ENCODE measurements at regions not wholly inside any gene's neighbourhood (a gene's known extent, or its start where the extent isn't known, plus 50 kb on each side); places are given as distances from the start of the nearest gene placed in this dataset.

DNA sequence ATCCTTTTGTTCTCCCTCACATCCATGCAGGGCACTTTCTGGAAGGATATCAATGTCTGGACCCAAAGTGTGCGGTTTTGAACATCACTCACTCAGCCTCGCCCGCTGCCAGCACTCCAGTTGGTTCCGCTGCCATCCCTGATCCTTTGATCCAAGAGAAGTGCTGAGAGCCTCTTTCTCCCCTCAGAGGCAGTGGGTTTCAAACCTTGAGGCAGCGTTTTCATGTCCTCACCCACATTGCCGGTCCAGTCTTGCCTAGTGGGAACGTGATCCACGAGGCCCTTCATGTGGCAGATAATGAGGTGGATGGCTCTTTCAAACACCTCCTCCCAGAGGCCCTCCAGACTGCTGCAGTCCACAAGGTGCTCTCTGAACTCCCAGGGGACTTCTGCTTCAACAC is 122.2 kb downstream of the ACTL8 start:
- no peak for DNase-seq

DNA sequence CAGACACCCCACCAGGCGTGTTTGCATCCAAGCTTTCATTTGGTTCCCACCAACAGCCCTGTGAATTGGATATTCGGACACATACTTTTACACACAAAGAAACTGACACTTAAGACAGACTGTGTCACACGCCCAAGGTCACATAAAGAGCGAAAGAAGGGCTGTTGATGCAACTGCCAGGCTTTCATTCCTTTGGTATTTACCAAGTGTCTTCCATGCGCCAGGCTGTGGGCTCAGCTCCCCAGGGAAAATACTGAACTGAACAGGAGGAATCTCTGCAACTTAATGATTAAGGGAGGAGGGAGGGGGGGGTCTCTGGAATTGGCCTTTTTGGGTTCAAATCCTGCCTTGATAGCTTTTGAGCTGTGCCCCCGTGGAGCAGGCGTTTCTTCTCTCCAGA is 122.8 kb downstream of the ACTL8 start:
- no peak for DNase-seq

DNA sequence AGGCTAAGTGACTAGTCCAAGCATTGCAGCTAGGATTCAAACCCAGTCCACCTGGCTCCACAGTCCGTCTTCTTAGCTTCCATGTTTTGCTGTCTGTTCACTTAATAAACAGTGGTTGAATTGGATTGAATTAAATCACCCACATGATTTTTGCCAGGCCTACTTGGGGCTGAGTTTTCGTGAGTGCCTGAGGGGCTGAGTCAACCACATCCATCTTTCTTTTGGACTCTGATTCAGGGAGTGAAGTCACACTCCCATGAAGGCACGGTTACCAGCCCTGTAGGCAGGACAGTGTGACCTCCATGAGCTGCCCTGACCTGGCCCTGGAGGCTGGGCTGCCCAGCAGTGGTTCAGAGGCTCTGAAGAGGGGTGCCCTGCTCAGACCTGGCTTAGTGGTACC is 123.7 kb downstream of the ACTL8 start:
- DNase-seq: no peak

DNA sequence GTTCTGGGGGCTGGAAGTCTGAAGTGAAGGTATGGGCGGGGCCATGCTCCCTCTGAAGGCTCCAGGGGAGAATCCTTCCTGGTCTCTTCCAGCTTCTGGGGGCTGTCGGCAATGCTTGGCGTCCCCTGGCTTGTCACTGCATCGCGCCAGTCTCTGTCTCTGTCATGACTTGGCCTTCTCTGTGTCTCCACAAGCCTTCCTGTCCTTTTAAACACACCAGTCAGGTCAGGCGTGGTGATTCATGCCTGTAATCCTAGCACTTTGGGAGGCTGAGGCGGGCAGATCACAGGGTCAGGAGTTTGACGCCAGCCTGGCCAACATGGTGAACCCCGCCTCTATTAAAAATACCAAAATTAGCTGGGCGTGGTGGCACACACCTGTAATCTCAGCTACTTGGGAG is 125.3 kb downstream of the ACTL8 start:
- no peak for DNase-seq

DNA sequence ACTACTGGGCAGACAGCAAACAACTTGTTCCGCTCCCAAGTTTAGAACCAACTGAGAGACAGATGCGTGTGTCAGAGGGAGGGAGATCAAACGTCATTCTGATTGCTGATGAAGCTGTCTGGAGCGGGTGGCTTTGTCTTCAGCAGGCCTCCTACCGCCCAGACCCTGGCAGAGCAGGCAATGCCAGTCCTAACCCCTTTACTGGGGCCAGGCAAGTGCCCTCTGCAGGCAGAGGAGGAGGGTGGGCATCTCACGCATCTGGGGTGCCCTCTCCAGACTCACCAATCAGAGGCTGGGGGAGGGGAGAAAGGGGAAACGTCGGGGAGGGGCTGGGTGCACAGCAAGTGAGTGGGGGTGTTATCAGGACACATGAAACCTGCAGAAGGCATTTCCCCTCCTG is 126.6 kb downstream of the ACTL8 start:
- no peak for DNase-seq

DNA sequence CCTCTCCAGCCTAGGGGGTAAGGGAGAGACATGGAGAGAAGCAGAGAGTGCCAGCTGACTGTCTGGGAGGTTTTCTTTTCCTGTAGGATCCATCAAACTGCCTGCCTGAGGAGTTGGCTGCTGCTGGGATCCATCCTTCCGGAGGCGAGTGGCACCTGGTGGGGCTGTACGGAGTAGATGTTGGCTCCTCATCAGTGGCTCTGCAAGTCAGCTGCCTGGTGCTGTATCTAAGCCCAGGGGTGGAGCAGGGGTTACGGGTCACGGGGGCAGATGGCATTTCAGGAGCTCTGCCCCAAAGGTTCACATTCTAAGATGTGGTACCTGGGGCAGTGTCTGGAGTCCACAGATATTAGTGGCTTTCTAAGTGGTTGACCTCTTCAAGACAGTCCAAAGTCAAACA is 128.0 kb downstream of the ACTL8 start:
- no peak for DNase-seq

DNA sequence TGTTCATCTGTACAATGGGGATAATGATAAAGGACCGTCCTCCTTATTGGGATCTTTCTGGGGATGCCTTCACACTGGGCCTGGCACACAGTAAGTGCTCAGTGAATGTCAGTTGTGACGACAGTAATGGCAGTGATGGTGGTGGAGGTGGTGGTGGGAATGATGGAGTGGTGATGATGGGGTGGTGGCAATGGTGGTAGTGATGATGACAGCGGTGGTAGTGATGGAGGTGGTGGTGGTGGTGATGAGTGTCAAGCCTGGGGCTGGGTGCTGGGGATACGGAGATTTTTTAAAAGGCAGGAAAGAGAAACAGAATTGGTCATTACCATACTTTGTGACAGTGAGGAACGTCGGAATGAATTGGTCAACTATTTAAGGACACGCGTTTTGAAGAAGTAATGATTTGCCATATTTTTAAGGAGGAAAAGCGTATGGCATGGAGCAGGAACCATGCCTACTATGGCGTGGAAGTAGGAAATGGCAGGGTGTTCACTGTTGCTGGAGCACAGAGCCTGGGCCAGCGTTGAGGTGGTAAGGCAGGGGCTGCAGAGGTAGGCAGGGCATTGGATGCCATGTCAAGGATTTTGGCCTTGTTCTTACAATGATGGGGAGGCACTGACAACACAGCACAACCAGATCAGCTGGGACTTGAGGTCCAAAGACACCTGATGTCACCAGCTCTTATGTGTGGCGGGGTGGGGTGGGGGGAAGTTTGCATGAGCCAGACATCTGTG is 128.7 kb downstream of the ACTL8 start:
- no peak for DNase-seq

DNA sequence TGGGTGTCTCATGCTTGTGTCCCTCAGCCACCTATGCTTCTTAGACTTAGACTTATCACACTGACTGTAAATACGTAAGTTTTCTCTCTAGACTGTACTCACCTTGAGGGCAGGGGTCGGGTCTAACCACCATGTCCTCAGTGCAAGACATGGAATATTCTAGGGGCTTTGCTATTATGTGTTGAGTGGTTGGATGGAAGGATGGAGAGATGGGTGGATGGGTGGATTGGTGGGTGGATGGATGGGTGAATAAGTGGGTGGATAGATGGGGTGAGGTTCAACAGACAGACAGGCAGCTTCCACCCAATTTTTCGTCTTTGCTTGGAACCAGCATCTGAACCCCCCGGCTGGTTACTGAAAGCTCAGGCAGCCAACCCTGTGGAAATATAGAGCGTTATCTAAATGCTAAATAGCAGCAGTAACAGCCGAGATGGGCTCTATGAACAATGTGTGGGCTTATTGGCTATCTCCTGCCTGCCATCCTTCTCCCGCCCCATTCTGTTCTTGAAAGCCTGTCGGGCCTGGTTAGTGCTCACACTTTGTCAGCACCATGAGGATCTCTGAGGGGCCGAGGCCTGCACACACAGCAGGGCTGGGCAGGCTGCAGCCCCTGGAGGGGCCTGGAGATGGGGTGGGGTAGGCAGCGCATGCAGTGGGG is 130.7 kb downstream of the ACTL8 start:
- DNase-seq: no peak

DNA sequence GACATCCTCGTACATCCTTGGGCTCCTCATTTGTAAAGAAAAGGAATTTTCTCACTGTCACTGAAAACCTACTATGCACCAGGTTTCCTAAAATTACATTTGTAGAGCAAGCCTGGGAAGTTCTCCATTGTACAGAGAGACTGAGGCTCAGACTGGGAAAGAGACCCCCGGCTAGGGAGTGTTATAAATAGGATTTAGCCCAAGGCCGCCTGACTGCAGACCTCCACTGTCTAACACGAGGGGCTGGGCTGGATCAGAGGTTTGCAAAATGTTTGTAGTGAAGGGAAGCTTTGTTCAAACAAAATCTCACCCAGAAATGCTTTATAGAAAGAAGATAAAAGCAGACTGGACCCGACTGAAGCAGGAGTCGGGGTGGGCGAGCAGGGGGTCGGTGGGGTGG is 131.3 kb downstream of the ACTL8 start:
- DNase-seq: no peak

DNA sequence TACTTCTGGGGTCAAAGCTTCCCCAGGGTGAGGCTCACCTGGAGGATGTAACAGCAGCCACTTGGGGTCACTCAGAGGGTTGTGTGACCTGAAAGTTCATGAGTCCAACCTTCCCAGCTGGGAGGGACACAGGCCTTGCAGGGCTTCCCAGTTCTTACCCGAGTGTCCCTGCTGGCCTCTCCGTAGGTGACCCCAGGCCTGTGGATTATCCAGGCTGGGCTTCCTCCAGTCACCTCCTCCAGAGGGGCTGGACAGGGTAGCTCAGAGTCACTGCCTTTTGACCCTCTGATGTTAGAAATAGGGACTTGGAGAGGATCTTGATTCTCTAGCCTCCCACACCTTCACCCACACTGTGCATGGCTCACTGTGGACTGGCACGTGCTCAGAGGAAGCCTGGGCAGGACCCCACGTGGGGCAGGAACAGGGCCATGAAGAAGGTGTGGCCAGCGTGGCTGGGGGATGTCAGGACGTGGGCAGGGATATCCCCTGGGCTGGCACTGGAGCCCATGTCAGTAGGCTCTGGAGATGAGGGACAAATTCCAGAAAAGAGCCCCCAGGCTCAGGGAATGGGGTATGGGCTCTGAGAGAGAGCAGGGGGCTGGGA is 131.8 kb downstream of the ACTL8 start:
- no peak for DNase-seq

DNA sequence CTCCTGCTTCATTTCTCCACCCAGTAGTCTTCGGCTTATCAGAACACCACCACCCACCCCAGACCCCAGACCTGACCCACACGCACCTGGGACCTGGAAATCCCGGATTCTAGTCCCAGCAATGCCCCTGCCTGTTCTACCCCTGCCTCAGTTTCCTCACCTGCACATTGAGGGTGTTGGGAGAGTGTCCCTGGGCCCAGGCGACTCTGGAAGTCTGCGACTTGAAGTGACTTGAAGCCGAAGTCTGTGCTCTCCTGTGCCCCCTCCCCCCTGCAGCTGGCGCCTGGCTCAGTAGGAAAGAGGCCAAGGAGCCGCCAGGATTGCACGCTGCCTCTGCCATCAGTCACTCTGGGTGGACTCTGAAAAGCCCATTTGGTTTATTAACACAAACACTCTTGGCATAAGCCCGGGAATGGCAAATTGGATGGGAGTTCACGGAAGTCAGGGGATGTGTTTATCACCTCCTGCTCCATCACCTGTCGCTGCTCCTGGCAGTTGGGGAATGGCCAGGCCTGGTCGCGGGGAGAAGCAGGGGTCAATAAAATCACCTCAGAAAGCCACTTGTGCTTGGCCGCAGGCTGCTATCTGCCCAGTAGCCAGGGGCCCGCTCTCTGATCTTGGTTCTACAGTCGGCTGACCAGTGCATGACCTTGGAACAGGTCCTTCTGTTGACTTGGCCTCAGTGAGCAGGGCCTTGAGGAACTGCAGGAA is 132.7 kb downstream of the ACTL8 start:
- DNase-seq: no peak

DNA sequence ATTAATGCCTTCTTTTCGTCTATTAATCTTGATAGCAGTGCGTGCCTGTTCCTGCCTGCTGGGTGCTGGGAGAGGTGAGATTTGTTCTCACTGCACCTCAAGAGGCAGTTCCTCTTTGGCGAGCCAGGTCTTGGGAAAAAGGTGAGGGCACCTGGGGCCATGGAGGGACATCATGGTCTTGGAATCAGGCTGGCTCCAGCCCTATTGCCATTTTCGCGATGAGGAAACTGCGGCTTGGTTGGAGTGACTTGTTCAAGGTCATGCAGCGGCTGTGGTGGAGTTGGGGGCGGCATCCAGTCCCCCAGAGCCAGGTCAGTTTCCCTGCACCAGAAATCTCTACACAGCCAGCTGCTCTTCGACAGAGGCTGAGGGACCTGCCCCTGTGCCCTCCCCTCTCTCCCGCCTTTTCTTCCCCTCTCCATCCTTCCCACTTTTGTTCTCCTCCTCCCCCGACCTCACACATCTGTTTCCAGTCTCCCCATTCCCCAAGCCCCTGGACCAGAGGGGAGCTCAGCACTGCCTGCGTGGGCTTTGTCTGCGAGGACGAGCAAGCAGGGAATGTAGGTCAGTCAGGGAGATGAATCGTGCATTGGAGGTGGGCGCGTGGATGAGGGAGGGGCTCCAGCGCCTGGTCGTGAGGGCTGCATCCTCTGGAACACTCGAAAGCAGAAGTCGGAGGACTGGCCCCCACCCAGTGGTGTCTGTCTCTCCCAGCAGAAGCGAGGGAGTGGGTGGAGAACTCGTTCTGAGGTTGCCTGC is 135.1 kb downstream of the ACTL8 start:
- DNase-seq: no peak

DNA sequence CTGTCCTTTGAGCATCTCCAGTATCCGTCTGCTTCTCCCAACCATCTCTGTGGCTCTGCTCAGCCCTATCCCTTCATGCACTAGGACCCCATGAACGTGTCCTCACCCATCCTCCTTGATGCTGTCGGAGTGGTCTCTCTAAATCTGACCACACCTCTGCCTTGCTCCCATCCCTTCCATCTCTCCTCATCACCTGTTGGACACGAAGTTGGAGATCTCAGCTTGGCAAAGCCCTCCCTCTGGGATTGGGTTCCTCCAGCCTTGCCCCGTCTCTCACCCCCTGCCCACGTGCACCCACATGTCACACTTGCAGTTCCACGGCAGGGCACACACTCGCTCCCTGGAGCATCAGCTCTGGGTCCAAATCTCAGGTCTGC is 135.7 kb downstream of the ACTL8 start:
- DNase-seq: no peak

DNA sequence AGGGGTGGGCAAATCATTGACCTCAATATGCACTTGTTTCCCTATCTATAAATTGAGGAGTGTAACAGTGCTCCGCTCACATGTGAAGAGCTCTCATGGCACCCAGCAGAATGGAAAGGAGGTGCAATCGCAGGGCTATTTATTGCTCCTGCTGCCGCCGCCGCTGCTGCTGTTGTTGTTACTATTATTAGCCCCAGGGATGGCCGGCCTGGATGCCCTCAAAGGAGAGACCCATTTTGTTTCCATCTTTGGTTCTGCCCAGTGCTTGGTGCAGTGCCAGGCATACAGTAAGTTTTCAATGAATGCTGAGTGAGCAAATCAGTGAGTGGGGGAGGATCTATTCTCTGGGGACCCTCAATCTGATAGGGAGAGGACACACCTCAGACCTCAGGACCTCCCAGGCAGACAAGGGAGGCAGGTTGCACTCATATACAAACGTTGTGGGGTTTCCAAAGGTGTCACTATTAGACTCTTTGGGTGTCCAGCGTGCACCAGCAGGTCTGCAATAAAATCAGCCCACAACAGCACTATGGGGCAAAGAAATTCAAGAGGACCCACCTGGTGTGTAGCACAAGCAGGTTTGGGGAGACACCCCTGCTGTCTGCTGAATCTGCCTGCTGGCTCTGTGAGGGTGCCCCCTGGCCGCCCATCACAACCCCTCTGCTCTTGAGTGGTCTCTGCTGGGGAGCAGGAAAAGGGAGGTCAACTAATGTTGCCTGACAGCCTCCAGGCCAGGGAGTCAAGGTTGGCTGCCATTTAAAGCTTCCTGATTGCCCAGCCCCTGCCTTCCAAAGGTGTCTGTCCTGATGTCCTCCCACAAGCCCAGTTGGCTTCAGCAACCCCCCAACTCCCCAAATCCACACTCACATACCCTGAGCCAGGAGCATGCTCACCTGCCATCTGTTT is 136.3 kb downstream of the ACTL8 start:
- DNase-seq: no peak

DNA sequence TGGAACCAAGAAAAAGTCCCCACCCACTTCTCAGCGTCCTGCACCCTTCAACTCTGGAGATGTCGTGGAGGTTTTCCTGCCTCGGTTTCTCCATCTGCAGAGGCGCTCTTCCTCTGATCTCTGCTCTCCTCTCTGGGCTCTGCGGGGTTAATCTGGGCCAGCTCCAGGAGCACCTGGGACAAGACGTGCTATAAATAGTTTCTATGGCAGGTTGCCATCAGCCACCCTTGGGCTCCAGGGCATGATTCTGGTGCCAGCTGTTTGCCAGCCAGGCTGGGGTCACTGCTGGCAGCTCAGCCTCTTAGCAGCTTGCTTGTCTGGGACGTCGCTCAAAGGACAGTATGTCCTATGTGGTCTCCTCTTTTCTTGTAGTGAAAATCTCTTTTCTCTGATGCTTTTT is 137.1 kb downstream of the ACTL8 start:
- DNase-seq: no peak

DNA sequence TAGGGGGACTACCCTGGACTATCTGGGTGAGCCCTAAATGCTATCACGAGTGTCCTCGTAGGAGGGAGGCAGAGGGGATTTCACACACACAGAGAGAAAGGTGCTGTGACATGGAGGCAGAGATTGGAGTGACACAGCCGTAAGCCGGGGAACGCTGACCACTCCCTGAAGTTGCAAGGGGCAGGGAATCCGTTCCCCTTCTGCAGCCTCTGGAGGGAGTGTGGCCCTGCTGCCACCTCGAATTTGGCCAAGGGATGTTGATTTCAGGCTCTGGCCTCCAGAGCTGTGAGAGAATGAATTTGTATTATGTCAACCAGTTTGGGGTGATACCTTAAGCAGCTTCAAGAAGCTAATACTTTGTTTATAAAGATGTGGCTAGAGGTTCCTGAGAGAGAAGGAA is 137.7 kb downstream of the ACTL8 start:
- DNase-seq: no peak

DNA sequence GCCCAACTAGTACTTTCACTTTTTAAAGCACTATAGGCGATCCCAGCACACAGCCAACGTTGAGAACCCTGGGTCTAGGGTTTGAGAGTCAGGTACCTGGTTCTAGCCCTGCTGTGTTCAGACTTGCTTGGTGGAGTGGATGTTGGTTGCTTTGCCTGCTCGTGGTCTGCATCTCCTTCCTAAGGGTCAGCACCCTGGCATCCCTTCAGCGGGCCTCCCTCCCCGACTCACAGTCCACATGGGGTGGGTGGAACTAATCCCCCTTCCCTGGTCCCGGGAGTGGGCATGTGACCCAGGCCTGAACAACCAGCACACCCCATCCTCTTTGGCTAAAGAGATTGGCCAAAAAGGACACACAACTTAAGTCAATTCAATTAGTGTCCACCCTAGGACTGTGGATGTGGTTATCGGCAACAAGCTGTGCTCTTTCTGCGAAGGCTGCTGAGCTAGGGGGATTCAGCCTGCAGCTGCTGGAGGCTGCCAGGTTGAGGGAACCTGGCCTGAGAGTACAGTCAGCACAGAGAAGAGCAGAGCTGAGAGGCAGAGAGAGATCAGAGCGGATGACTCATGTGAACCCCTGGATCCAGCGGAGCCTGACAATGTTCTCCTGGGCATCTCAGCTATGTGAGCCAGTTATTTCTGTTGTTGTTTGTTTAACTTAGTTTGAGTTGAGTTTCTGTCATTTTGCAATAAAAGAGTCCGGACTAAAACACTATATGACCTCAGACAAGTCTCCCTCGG is 138.9 kb downstream of the ACTL8 start:
- no peak for DNase-seq

DNA sequence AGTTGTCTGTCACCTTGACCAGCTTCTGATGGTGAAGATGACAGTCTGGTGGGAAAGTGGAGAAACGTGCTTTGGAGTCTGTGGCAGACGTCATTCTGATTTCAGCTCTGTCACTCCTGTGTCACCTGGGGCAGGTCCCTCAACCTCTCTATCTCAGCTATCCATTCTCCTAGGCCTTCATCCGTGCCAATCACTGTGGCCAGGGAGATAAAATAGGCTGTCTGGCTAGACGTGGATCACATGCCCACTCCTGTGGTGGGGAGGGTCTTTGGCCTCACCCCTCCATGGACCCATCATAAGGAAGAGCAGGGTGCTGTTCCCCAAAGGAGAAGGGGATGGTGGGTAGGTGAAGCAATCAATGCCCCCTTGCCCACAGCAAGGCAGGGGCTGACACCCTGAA is 140.3 kb downstream of the ACTL8 start:
- DNase-seq: no peak

DNA sequence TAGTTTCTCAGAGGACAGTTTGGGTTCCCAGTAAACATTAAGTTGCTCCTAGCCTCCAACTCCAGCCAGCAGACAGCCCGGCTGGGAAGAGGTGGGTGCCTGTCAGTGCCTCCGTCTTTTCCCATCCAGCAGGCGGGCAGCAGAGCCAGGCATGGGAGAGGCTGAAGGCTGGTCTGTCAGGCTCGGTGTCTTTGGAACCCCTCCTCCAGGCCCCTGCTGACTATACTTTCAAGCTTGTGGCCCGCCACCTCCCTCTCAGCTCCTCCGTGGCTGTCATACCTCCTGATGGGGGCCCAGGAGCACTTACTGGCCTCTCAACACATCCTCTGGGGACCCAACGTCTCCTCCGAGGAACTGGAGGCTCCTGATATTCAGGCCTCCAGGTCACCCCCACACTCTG is 140.9 kb downstream of the ACTL8 start:
- no peak for DNase-seq

DNA sequence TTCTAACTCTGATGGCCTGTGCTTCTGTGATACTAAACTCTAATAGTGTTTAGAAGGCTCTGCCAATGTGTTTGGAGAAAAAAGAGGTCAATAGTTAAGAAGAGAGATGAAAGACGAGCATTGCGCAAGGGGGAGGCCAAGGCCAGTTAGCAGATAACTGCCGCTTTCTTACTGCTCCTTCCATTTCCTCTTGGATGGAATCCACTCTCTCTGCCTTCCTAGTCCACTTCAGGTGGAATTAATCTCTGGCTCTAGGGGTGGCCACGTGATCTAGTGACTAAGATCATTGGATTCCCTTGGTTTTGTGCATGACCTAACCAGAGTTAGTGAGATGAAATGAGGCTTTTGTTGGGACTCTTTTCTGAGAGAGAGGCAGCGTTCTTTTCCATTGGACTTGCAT is 148.3 kb downstream of the ACTL8 start:
- no peak for DNase-seq

DNA sequence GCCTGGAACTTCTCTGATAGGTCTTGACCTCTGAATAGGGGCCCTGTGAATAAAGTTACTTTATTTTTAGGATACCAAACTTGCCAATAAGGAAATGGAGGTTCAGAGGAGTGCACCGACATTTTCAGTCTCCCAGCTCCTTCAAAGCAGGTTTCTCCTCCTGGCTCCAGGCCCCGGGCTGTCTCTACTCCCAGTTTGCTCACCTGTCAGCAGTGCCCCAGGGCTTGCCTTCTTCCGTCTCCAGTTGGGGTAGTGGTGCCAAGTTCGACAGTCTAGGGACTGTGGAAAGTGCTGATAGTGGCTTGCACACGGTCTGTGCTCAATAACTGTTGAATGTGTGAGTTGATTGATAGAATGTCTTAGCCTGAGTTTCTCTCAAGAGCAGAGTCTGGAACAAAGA is 149.2 kb downstream of the ACTL8 start:
- DNase-seq: no peak

Data from DMS53 (cell line).